HCT116 (cell line): ENCODE measurements at regions not wholly inside any gene's neighbourhood (a gene's known extent, or its start where the extent isn't known, plus 50 kb on each side); places are given as distances from the start of the nearest gene placed in this dataset.

Experiments
- ATAC-seq: fragments of 200-7000 bp; cut with Tn5 transposase; 2 replicates; pipeline ENCODE4 v1.9.1; 2020; ENCODE audit warnings: mild to moderate bottlenecking, moderate library complexity
- BruUV-seq: library from RNA; stranded (reverse); fragments of 400-500 nt; replicated peaks from 2 replicates; lab custom pipeline; 2021; lab: Mats Ljungman, UMichigan
- CTCF ChIA-PET: fragments of 300-600 bp; sonication (Branson Sonifier 250); formaldehyde crosslinking; loops from one replicate; lab custom pipeline; 2021; ENCODE audit warnings: antibody characterized with exemption; lab: Charles Lee
- POLR2A ChIA-PET: fragments of 300-600, 350-600 bp; sonication (Branson Sonifier 250); formaldehyde crosslinking; loops from one replicate; lab custom pipeline; 2021; ENCODE audit warnings: antibody characterized with exemption; lab: Charles Lee
- RAD21 ChIA-PET, 2 experiments: fragments of 300-600 bp; sonication (Branson Sonifier 250); formaldehyde crosslinking; loops; one replicate each; lab custom pipeline; 2023; ENCODE audit warnings: low total read pairs in 2 of 2; ENCODE audit not compliant: uncharacterized antibody in 2 of 2, unreplicated experiment in 2 of 2, low non-redundant PET in 1 of 2; lab: Charles Lee
- DNase-seq: peaks from one replicate; pipeline ENCODE4 v3.0.0-alpha.2; 2010; ENCODE audit warnings: low read depth, low spot score
- H2AFZ ChIP-seq: fragments of 200-600 bp; shearing (Covaris generic), sonication (generic); 2 replicates; pipeline ENCODE4 v1.6.1; 2017; ENCODE audit warnings: low read depth, mixed run types, mixed read lengths, antibody characterized with exemption, low read length; ENCODE audit not compliant: poor library complexity, severe bottlenecking
- H3K27ac ChIP-seq: 2 replicates; pipeline ENCODE4 v1.5.1; 2012; ENCODE audit warnings: low read depth, low read length
- H3K27me3 ChIP-seq: fragments of 200-600 bp; sonication (generic); 2 replicates; pipeline ENCODE4 v1.6.1; 2016; ENCODE audit warnings: mixed run types, low read length, mixed read lengths; ENCODE audit not compliant: insufficient read depth
- H3K36me3 ChIP-seq, 2 experiments: fragments of 200-500 bp in 1 of 2; fragments of 200-600 bp in 1 of 2; sonication (Bioruptor generic) in 1 of 2; sonication (generic) in 1 of 2; 2 replicates each; pipeline versions ENCODE4 v1.5.1 to v1.6.1; 2014 to 2016; ENCODE audit warnings: low read length in 2 of 2, inconsistent platforms in 1 of 2, mixed read lengths in 1 of 2, mixed run types in 1 of 2; ENCODE audit not compliant: insufficient read depth in 2 of 2, control insufficient read depth in 1 of 2
- H3K4me1 ChIP-seq, 2 experiments: fragments of 200-600 bp in 1 of 2; sonication (generic) in 1 of 2; 2 replicates each; pipeline versions ENCODE4 v1.5.1 to v1.6.1; 2012 to 2017; ENCODE audit warnings: low read length in 2 of 2, inconsistent platforms in 1 of 2, mild to moderate bottlenecking in 1 of 2, mixed read lengths in 1 of 2, mixed run types in 1 of 2, moderate library complexity in 1 of 2; ENCODE audit not compliant: insufficient read depth in 2 of 2, control insufficient read depth in 1 of 2
- H3K4me2 ChIP-seq: fragments of 200-600 bp; sonication (generic); 2 replicates; pipeline ENCODE4 v1.6.1; 2017; ENCODE audit warnings: mixed run types, low read length, mixed read lengths
- H3K4me3 ChIP-seq, 2 experiments: fragments of 200-600 bp in 1 of 2; sonication (generic) in 1 of 2; replicated peaks in 1 of 2; 2 replicates each; pipeline ENCODE4 v1.5.1; 2011 to 2016; ENCODE audit warnings: low read length in 2 of 2, control low read depth in 1 of 2, low read depth in 1 of 2, mild to moderate bottlenecking in 1 of 2, mixed read lengths in 1 of 2, mixed run types in 1 of 2
- H3K79me2 ChIP-seq: fragments of 200-600 bp; sonication (generic); 2 replicates; pipeline ENCODE4 v1.6.1; 2017; ENCODE audit warnings: mild to moderate bottlenecking, mixed run types, low read length, moderate library complexity, mixed read lengths; ENCODE audit not compliant: insufficient read depth
- H3K9ac ChIP-seq: fragments of 200-600 bp; sonication (generic); 2 replicates; pipeline ENCODE4 v1.6.1; 2016; ENCODE audit warnings: low read length, mixed read lengths
- H3K9me2 ChIP-seq: fragments of 200-600 bp; sonication (generic), shearing (Covaris generic); 2 replicates; pipeline ENCODE4 v1.6.1; 2017; ENCODE audit warnings: mixed run types, mild to moderate bottlenecking, moderate library complexity; ENCODE audit not compliant: insufficient read depth
- H3K9me3 ChIP-seq, 2 experiments: fragments of 200-500 bp in 1 of 2; fragments of 200-600 bp in 1 of 2; sonication (Bioruptor generic) in 1 of 2; sonication (generic) in 1 of 2; 2 replicates each; pipeline ENCODE4 v1.6.1; 2014 to 2017; ENCODE audit warnings: low read length in 2 of 2, mixed read lengths in 2 of 2, inconsistent platforms in 1 of 2, low read depth in 1 of 2, mild to moderate bottlenecking in 1 of 2, mixed run types in 1 of 2, moderate library complexity in 1 of 2; ENCODE audit not compliant: control insufficient read depth in 1 of 2, insufficient read depth in 1 of 2
- H4K20me1 ChIP-seq: fragments of 200-600 bp; sonication (generic), shearing (Covaris generic); 2 replicates; pipeline ENCODE4 v1.6.1; 2017; ENCODE audit warnings: mixed run types, mild to moderate bottlenecking, moderate library complexity; ENCODE audit not compliant: insufficient read depth
- CBX3 ChIP-seq: IDR thresholded peaks from 2 replicates; pipeline ENCODE4 v1.6.1; 2012; ENCODE audit warnings: low read depth
- CTCF ChIP-seq, 3 experiments: fragments of 200-600 bp in 1 of 3; sonication (generic) in 1 of 3; IDR thresholded peaks in 2 of 3; conservative IDR thresholded peaks in 1 of 3; 2 replicates each; pipeline ENCODE4 v1.5.1; 2012 to 2017; ENCODE audit warnings: low read depth in 2 of 3, low read length in 2 of 3, antibody characterized with exemption in 1 of 3, borderline replicate concordance in 1 of 3, control low read depth in 1 of 3, mild to moderate bottlenecking in 1 of 3, mixed read lengths in 1 of 3, mixed run types in 1 of 3, moderate library complexity in 1 of 3; ENCODE audit not compliant: insufficient read depth in 1 of 3
- EZH2 ChIP-seq: fragments of 200-600 bp; sonication (generic); IDR thresholded peaks from 2 replicates; pipeline ENCODE4 v1.6.1; 2017; ENCODE audit warnings: antibody characterized with exemption, mixed run types
- SIN3A ChIP-seq: IDR thresholded peaks from 2 replicates; pipeline ENCODE4 v1.6.1; 2012; ENCODE audit warnings: low read depth
- intact Hi-C: fragments of 100-400 bp; cut with micrococcal nuclease; formaldehyde crosslinking; loops from 2 replicates; pipeline ENCODE4 v1.10.0; 2022

- DNase-seq (no peak), ATAC-seq (peak; percentile 63; the same call in 1 of the 2 replicates)
- H3K27ac ChIP-seq: no peak overlapping the region
- CTCF ChIA-PET: no interaction called here
- H3K79me2 ChIP-seq: no peaks in the 10 kb centered on the region
- H3K4me1 ChIP-seq: no peaks in the 10 kb centered on the region
- no peaks in the 10 kb centered on the region for H3K9me3 ChIP-seq
- H2AFZ ChIP-seq: no peak overlapping the region
- RAD21 ChIA-PET: no interaction called here
- POLR2A ChIA-PET: no interaction called here
- H3K4me2 ChIP-seq: no peak overlapping the region
- no peak for TF ChIP-seq EZH2
- TF ChIP-seq CTCF (IDR thresholded peaks at IDR 0.05 in 2 of 3, conservative IDR thresholded peaks at IDR 0.05 in 1 of 3; ENCODE audit: borderline replicate concordance in 1 of 3, insufficient read depth in 1 of 3, low read depth in 2 of 3, low read length in 2 of 3): peak in 2 of 3 experiments; percentile 29 to 46; a peak in 3 of 6 replicates
- no peaks in the 10 kb centered on the region for H4K20me1 ChIP-seq
- no peaks in the 10 kb centered on the region for H3K9me2 ChIP-seq
- intact Hi-C loops: loop anchor here (10.0 kb wide), 1 partner anchor 140 kb away; no protein-coding TSS in a partner anchor
- H3K4me3 ChIP-seq: no peak overlapping the region
- no peak overlapping the region for H3K9ac ChIP-seq
- no peaks in the 10 kb centered on the region for H3K36me3 ChIP-seq
- BruUV-seq: no TSS peak
- no peaks in the 10 kb centered on the region for H3K27me3 ChIP-seq
Observed at GRCh38 chr3:116614795-116615362, 94.7 kb upstream of the TUSC7 start.

- Histone ChIP-seq H4K20me1 (no peaks in the 10 kb centered on the region), H2AFZ (no peak overlapping the region), H3K36me3 (no peaks in the 10 kb centered on the region), H3K27ac (no peak overlapping the region), H3K9ac (no peak overlapping the region), H3K27me3 (no peaks in the 10 kb centered on the region), H3K4me1 (no peaks in the 10 kb centered on the region), H3K9me2 (no peaks in the 10 kb centered on the region), H3K4me3 (no peak overlapping the region), H3K4me2 (no peak overlapping the region), H3K9me3 (no peaks in the 10 kb centered on the region), H3K79me2 (no peaks in the 10 kb centered on the region)
- intact Hi-C loops: loop anchor here (10.0 kb wide), 1 partner anchor 137 kb away; no protein-coding TSS in a partner anchor
- no peak for TF ChIP-seq SIN3A
- TF ChIP-seq CTCF (IDR thresholded peaks at IDR 0.05 in 2 of 3, conservative IDR thresholded peaks at IDR 0.05 in 1 of 3; ENCODE audit: borderline replicate concordance in 1 of 3, insufficient read depth in 1 of 3, low read depth in 2 of 3, low read length in 2 of 3): no peak
- no peak for TF ChIP-seq CBX3
- RAD21 ChIA-PET: no interaction called here
- CTCF ChIA-PET: no interaction called here
- BruUV-seq: no TSS peak
- DNase-seq: no peak
- POLR2A ChIA-PET: no interaction called here
- ATAC-seq: no peak
Observed at GRCh38 chr3:116618138-116618537, 91.4 kb upstream of the TUSC7 start.
